Lung (tissue), 11 donors: ENCODE measurements at regions not wholly inside any gene's neighbourhood (a gene's known extent, or its start where the extent isn't known, plus 50 kb on each side); places are given as distances from the start of the nearest gene placed in this dataset.

ENCODE experiments used
- ATAC-seq: fragments of 200-7000 bp; cut with Tn5 transposase; one replicate; pipeline ENCODE4 v1.9.1; 2020; ENCODE audit warnings: moderate number of reproducible peaks; ENCODE audit not compliant: insufficient read depth, low FRiP score
- DNase-seq, 3 donors: peaks; one replicate each; pipeline ENCODE4 v3.0.0-alpha.2; 2013 to 2017
- H3K27ac ChIP-seq, 2 donors: one replicate each; pipeline ENCODE4 v1.5.1; 2013; ENCODE audit warnings: mild to moderate bottlenecking in 2 of 2, moderate library complexity in 2 of 2, control low read depth in 1 of 2, inconsistent platforms in 1 of 2, low read depth in 1 of 2, low read length in 1 of 2
- H3K27me3 ChIP-seq, 3 donors: one replicate each; pipeline ENCODE4 v1.5.1; 2013; ENCODE audit warnings: low read length in 2 of 3; ENCODE audit not compliant: control insufficient read depth in 3 of 3, insufficient read depth in 3 of 3
- H3K36me3 ChIP-seq, 4 donors: one replicate each; pipeline ENCODE4 v1.5.1; 2013; ENCODE audit warnings: low read length in 4 of 4, mild to moderate bottlenecking in 1 of 4, moderate library complexity in 1 of 4; ENCODE audit not compliant: control insufficient read depth in 4 of 4, insufficient read depth in 4 of 4
- H3K4me1 ChIP-seq, 5 donors: one replicate each; pipeline ENCODE4 v1.5.1; 2013; ENCODE audit warnings: low read length in 5 of 5, mild to moderate bottlenecking in 2 of 5, moderate library complexity in 1 of 5; ENCODE audit not compliant: control insufficient read depth in 5 of 5, insufficient read depth in 5 of 5
- H3K4me3 ChIP-seq: one replicate; pipeline ENCODE4 v1.5.1; 2013; ENCODE audit warnings: mild to moderate bottlenecking, control low read depth, moderate library complexity
- H3K9ac ChIP-seq, 2 donors: one replicate each; pipeline ENCODE4 v1.5.1; 2013; ENCODE audit warnings: low read length in 2 of 2, control low read depth in 1 of 2; ENCODE audit not compliant: insufficient read depth in 1 of 2
- H3K9me3 ChIP-seq, 4 donors: one replicate each; pipeline ENCODE4 v1.5.1; 2013; ENCODE audit warnings: low read length in 3 of 4, mild to moderate bottlenecking in 1 of 4, moderate library complexity in 1 of 4; ENCODE audit not compliant: control insufficient read depth in 4 of 4, insufficient read depth in 3 of 4
- CTCF ChIP-seq: IDR thresholded peaks from 2 replicates; pipeline ENCODE4 v1.5.1; 2012; ENCODE audit warnings: mild to moderate bottlenecking; ENCODE audit errors: control extremely low read depth, extremely low read depth
- WGBS, 2 donors: extraction: QIAGEN DNeasy Blood & Tissue Kit; methylation state at CpG; one replicate each; pipeline ENCODE4 v1.1.7; 2013; 5-methylcytosine and 5-hydroxymethylcytosine counted together
- donor health status: control.
- donor health status: control.
- donor health status: Bipolar disorder and iron deficiency.
- donor health status: healthy.
- donor health status: DM: yes; HTN: yes; CAD: no.

- no peak overlapping the region for H3K27ac ChIP-seq
- TF ChIP-seq CTCF, result no peak
Measured at GRCh38 chr20:55576981-55577380, 428.3 kb downstream of the CBLN4 start.

GRCh38 chr20:55569084-55569483 is 436.2 kb downstream of the CBLN4 start:
- DNase-seq (peak in 1 of 3 donors; percentile 20), ATAC-seq (no peak)
- H3K4me1 ChIP-seq, result peaks cover 0 to 20% (median 0%) of the 10 kb centered on the region in 5 donors
- no peaks in the 10 kb centered on the region for H3K9me3 ChIP-seq
- WGBS, 2 donors, result 75 to 83% methylated on average over 3 of the region's 3 CpGs
- TF ChIP-seq CTCF, result no peak
- no peaks in the 10 kb centered on the region for H3K36me3 ChIP-seq
- no peaks in the 10 kb centered on the region for H3K27me3 ChIP-seq
- H3K27ac ChIP-seq, result no peak overlapping the region
- no peak overlapping the region for H3K9ac ChIP-seq
- H3K4me3 ChIP-seq, result no peak overlapping the region

More at GRCh38 chr20:55576981-55577380, 428.3 kb downstream of the CBLN4 start:
- no peak overlapping the region for H3K4me3 ChIP-seq
- WGBS, 2 donors, result 29 to 44% methylated on average over 1 of the region's 1 CpG
- DNase-seq, result no peak
- no peak for ATAC-seq
- H3K9me3 ChIP-seq, result no peaks in the 10 kb centered on the region
- no peaks in the 10 kb centered on the region for H3K36me3 ChIP-seq
- no peaks in the 10 kb centered on the region for H3K4me1 ChIP-seq
- no peak overlapping the region for H3K9ac ChIP-seq
- H3K27me3 ChIP-seq, result no peaks in the 10 kb centered on the region

- DNase-seq (no peak), ATAC-seq (no peak)
- TF ChIP-seq CTCF, result no peak
- 83 to 90% methylated on average over 6 of the region's 6 CpGs for WGBS, 2 donors
- Histone ChIP-seq H3K27me3 (no peaks in the 10 kb centered on the region), H3K4me1 (peaks cover 0 to 20% (median 0%) of the 10 kb centered on the region in 5 donors), H3K9ac (no peak overlapping the region), H3K27ac (no peak overlapping the region), H3K36me3 (no peaks in the 10 kb centered on the region), H3K4me3 (no peak overlapping the region), H3K9me3 (no peaks in the 10 kb centered on the region)
Measured at GRCh38 chr20:55567826-55568225, 437.5 kb downstream of the CBLN4 start.
